GM21825 (cell line): ENCODE measurements at regions not wholly inside any gene's neighbourhood (a gene's known extent, or its start where the extent isn't known, plus 50 kb on each side); places are given as distances from the start of the nearest gene placed in this dataset.

ENCODE experiments used
- ATAC-seq: cut with Tn5 transposase; IDR thresholded peaks from one replicate; pipeline ENCODE4 v1.9.1; 2021; ENCODE audit warnings: mild to moderate bottlenecking, moderate library complexity; ENCODE audit not compliant: unreplicated experiment

- no peak for ATAC-seq
These were observed 125.0 kb upstream of the MEF2A start for GRCh38 chr15:99440551-99441443.

GRCh38 chr15:99441444-99441800, 124.4 kb upstream of the MEF2A start:
- ATAC-seq: no peak

- no peak for ATAC-seq
These were observed 123.9 kb upstream of the MEF2A start for GRCh38 chr15:99441871-99442251.

- ATAC-seq: no peak
These were observed 123.4 kb upstream of the MEF2A start for GRCh38 chr15:99442252-99442897.

GRCh38 chr15:99443056-99443756, 122.6 kb upstream of the MEF2A start:
- ATAC-seq: no peak

- ATAC-seq: no peak
These were observed 121.9 kb upstream of the MEF2A start for GRCh38 chr15:99443768-99444446.

- ATAC-seq: no peak
These were observed 120.4 kb upstream of the MEF2A start for GRCh38 chr15:99445272-99445850.

- no peak for ATAC-seq
These were observed 119.0 kb upstream of the MEF2A start for GRCh38 chr15:99446565-99447496.

- ATAC-seq: no peak
These were observed 118.0 kb upstream of the MEF2A start for GRCh38 chr15:99447497-99448371.

GRCh38 chr15:99449514-99449913, 116.3 kb upstream of the MEF2A start:
- ATAC-seq: no peak

- no peak for ATAC-seq
These were observed 114.9 kb upstream of the MEF2A start for GRCh38 chr15:99450896-99451358.

GRCh38 chr15:99451484-99451883, 114.3 kb upstream of the MEF2A start:
- ATAC-seq: no peak

- ATAC-seq: no peak
These were observed 113.8 kb upstream of the MEF2A start for GRCh38 chr15:99452010-99452409.

GRCh38 chr15:99452728-99453636, 112.8 kb upstream of the MEF2A start:
- ATAC-seq: peak; percentile 93

GRCh38 chr15:99453637-99454030, 112.2 kb upstream of the MEF2A start:
- no peak for ATAC-seq

- no peak for ATAC-seq
These were observed 111.5 kb upstream of the MEF2A start for GRCh38 chr15:99454107-99454809.
